ENCODE measurements at regions not wholly inside any gene's neighbourhood (a gene's known extent, or its start where the extent isn't known, plus 50 kb on each side); places are given as distances from the start of the nearest gene placed in this dataset.

- no peak for DNase-seq (ENCODE audit: low read depth)
Observed at GRCh38 chr10:108785011-108785410, 1138.3 kb downstream of the XPNPEP1 start.

- DNase-seq (ENCODE audit: low read depth): no peak
Observed at GRCh38 chr10:108784534-108784933, 1138.8 kb downstream of the XPNPEP1 start.

GRCh38 chr10:108783897-108784296, 1139.4 kb downstream of the XPNPEP1 start:
- DNase-seq (ENCODE audit: low read depth): no peak

- DNase-seq (ENCODE audit: low read depth): no peak
Observed at GRCh38 chr10:108782411-108782810, 1140.9 kb downstream of the XPNPEP1 start.

- no peak for DNase-seq (ENCODE audit: low read depth)
Observed at GRCh38 chr10:108779501-108779900, 1143.8 kb downstream of the XPNPEP1 start.

GRCh38 chr10:108775911-108776475, 1147.3 kb downstream of the XPNPEP1 start:
- no peak for DNase-seq (ENCODE audit: low read depth)

- DNase-seq (ENCODE audit: low read depth): no peak
Observed at GRCh38 chr10:108771106-108771505, 1152.2 kb downstream of the XPNPEP1 start.

- DNase-seq (ENCODE audit: low read depth): no peak
Observed at GRCh38 chr10:108765794-108766193, 1157.5 kb downstream of the XPNPEP1 start.

GRCh38 chr10:108757946-108758345, 1165.4 kb downstream of the XPNPEP1 start:
- no peak for DNase-seq (ENCODE audit: low read depth)

GRCh38 chr10:108755646-108756045, 1167.7 kb downstream of the XPNPEP1 start:
- DNase-seq (ENCODE audit: low read depth): no peak

- DNase-seq (ENCODE audit: low read depth): no peak
Observed at GRCh38 chr10:108753326-108753725, 1170.0 kb downstream of the XPNPEP1 start.

GRCh38 chr10:108749042-108749441, 1174.3 kb downstream of the XPNPEP1 start:
- DNase-seq (ENCODE audit: low read depth): no peak

- DNase-seq (ENCODE audit: low read depth): no peak
Observed at GRCh38 chr10:108736111-108736510, 1187.2 kb downstream of the XPNPEP1 start.

GRCh38 chr10:108735380-108735779, 1187.9 kb downstream of the XPNPEP1 start:
- DNase-seq (ENCODE audit: low read depth): peak; percentile 49

GRCh38 chr10:108721874-108722273, 1201.4 kb downstream of the XPNPEP1 start:
- no peak for DNase-seq (ENCODE audit: low read depth)

GRCh38 chr10:108716352-108716751, 1207.0 kb downstream of the XPNPEP1 start:
- DNase-seq (ENCODE audit: low read depth): no peak

- no peak for DNase-seq (ENCODE audit: low read depth)
Observed at GRCh38 chr10:108709927-108710722, 1213.2 kb downstream of the XPNPEP1 start.

- no peak for DNase-seq (ENCODE audit: low read depth)
Observed at GRCh38 chr10:108708363-108708762, 1214.9 kb downstream of the XPNPEP1 start.

- no peak for DNase-seq (ENCODE audit: low read depth)
Observed at GRCh38 chr10:108696792-108697477, 1226.4 kb downstream of the XPNPEP1 start.

GRCh38 chr10:108691126-108691525, 1232.2 kb downstream of the XPNPEP1 start:
- no peak for DNase-seq (ENCODE audit: low read depth)

- no peak for DNase-seq (ENCODE audit: low read depth)
Observed at GRCh38 chr10:108690530-108690929, 1232.8 kb downstream of the XPNPEP1 start.

GRCh38 chr10:108689891-108690290, 1233.4 kb downstream of the XPNPEP1 start:
- DNase-seq (ENCODE audit: low read depth): no peak

GRCh38 chr10:108688314-108688713, 1235.0 kb downstream of the XPNPEP1 start:
- no peak for DNase-seq (ENCODE audit: low read depth)

Measured in GM04503 (cell line).